ENCODE measurements at regions not wholly inside any gene's neighbourhood (a gene's known extent, or its start where the extent isn't known, plus 50 kb on each side); places are given as distances from the start of the nearest gene placed in this dataset.

GRCh38 chr1:4980211-4980610 is 325.8 kb downstream of the AJAP1 start:
- no peak overlapping the region for H3K4me2 ChIP-seq (replicated peaks; ENCODE audit: extremely low read depth, low read length, poor library complexity, severe bottlenecking)
- no peaks in the 10 kb centered on the region for H3K36me3 ChIP-seq (replicated peaks in 1 of 2; ENCODE audit: control insufficient read depth in 1 of 2, insufficient read depth in 2 of 2, low read length in 2 of 2)
- H3K36me3 Mint-ChIP-seq, result no peaks in the 10 kb centered on the region
- H3K9ac ChIP-seq (ENCODE audit: insufficient read depth, low read length, poor library complexity, severe bottlenecking), result no peak overlapping the region
- no peaks in the 10 kb centered on the region for H4K20me1 ChIP-seq (ENCODE audit: insufficient read depth, low read length)
- H2AFZ ChIP-seq (ENCODE audit: insufficient read depth, low read depth, low read length, poor library complexity, severe bottlenecking), result no peak overlapping the region
- intact Hi-C loops (cut with micrococcal nuclease), result no loop called here
- peaks cover 0 to 8% (median 4%) of the 10 kb centered on the region in 7 donors for H3K9me3 Mint-ChIP-seq
- no peak overlapping the region for H3K4me3 ChIP-seq (replicated peaks in 1 of 3; ENCODE audit: low read depth in 2 of 3, low read length in 3 of 3)
- no peaks in the 10 kb centered on the region for H3K27me3 ChIP-seq (ENCODE audit: control insufficient read depth in 2 of 2, insufficient read depth in 2 of 2, low read length in 2 of 2)
- no peak overlapping the region for H3K27ac ChIP-seq (ENCODE audit: low read depth in 1 of 2, low read length in 2 of 2)
- DNase-seq, result no peak
- no peak for TF ChIP-seq CTCF (IDR thresholded peaks at IDR 0.05)
- peaks cover 0 to 4% (median 0%) of the 10 kb centered on the region in 3 donors for H3K27me3 Mint-ChIP-seq (ENCODE audit: low read depth in 3 of 3)
- H3K79me2 ChIP-seq (ENCODE audit: insufficient read depth, low read length), result no peaks in the 10 kb centered on the region
- H3K9me3 ChIP-seq (replicated peaks in 1 of 2; ENCODE audit: control insufficient read depth in 1 of 2, insufficient read depth in 1 of 2, low read length in 2 of 2), result peaks cover 0 to 4% of the 10 kb centered on the region in 2 donors
- H3K4me3 Mint-ChIP-seq, result no peak overlapping the region
- no peak overlapping the region for H3K27ac Mint-ChIP-seq
- no peaks in the 10 kb centered on the region for H3K4me1 ChIP-seq (ENCODE audit: control insufficient read depth in 1 of 2, insufficient read depth in 2 of 2, low read length in 2 of 2)
- WGBS (ENCODE audit: insufficient coverage), result 79% methylated on average over 4 of the region's 6 CpGs
- no peaks in the 10 kb centered on the region for H3K4me1 Mint-ChIP-seq

- Mint-ChIP-seq H3K4me3 (no peak overlapping the region), H3K36me3 (no peaks in the 10 kb centered on the region), H3K9me3 (peaks cover 0 to 10% (median 3%) of the 10 kb centered on the region in 7 donors), H3K4me1 (no peaks in the 10 kb centered on the region), H3K27me3 (ENCODE audit: low read depth in 3 of 3) (peaks cover 0 to 4% (median 2%) of the 10 kb centered on the region in 3 donors), H3K27ac (no peak overlapping the region)
- H3K27ac ChIP-seq (ENCODE audit: low read depth in 1 of 2, low read length in 2 of 2), result no peak overlapping the region
- H3K4me1 ChIP-seq (ENCODE audit: control insufficient read depth in 1 of 2, insufficient read depth in 2 of 2, low read length in 2 of 2), result no peaks in the 10 kb centered on the region
- H3K9me3 ChIP-seq (replicated peaks in 1 of 2; ENCODE audit: control insufficient read depth in 1 of 2, insufficient read depth in 1 of 2, low read length in 2 of 2), result no peaks in the 10 kb centered on the region
- no peak overlapping the region for H3K4me2 ChIP-seq (replicated peaks; ENCODE audit: extremely low read depth, low read length, poor library complexity, severe bottlenecking)
- intact Hi-C loops (cut with micrococcal nuclease), result no loop called here
- H4K20me1 ChIP-seq (ENCODE audit: insufficient read depth, low read length), result no peaks in the 10 kb centered on the region
- no peak overlapping the region for H3K4me3 ChIP-seq (replicated peaks in 1 of 3; ENCODE audit: low read depth in 2 of 3, low read length in 3 of 3)
- WGBS (ENCODE audit: insufficient coverage), result 75% methylated on average over 15 of the region's 19 CpGs
- no peaks in the 10 kb centered on the region for H3K27me3 ChIP-seq (ENCODE audit: control insufficient read depth in 2 of 2, insufficient read depth in 2 of 2, low read length in 2 of 2)
- no peak for DNase-seq
- no peaks in the 10 kb centered on the region for H3K79me2 ChIP-seq (ENCODE audit: insufficient read depth, low read length)
- no peak for TF ChIP-seq CTCF (IDR thresholded peaks at IDR 0.05)
- no peak overlapping the region for H2AFZ ChIP-seq (ENCODE audit: insufficient read depth, low read depth, low read length, poor library complexity, severe bottlenecking)
- no peaks in the 10 kb centered on the region for H3K36me3 ChIP-seq (replicated peaks in 1 of 2; ENCODE audit: control insufficient read depth in 1 of 2, insufficient read depth in 2 of 2, low read length in 2 of 2)
- no peak overlapping the region for H3K9ac ChIP-seq (ENCODE audit: insufficient read depth, low read length, poor library complexity, severe bottlenecking)
These were observed 324.4 kb downstream of the AJAP1 start for GRCh38 chr1:4978660-4979390.
